Central memory CD8-positive, alpha-beta T cell (primary cell): ENCODE measurements at regions not wholly inside any gene's neighbourhood (a gene's known extent, or its start where the extent isn't known, plus 50 kb on each side); places are given as distances from the start of the nearest gene placed in this dataset.
"Not testable (repeated sequence)": the region's sequence is repeated elsewhere in the genome, so short reads cannot be mapped to it uniquely, and the experiment has no call there.

ENCODE experiments used
- ATAC-seq: fragments of 150-1000 bp; cut with Tn5 transposase; replicated peaks from 2 replicates; pipeline ENCODE4 v1.10.0; 2022; ENCODE audit warnings: mild to moderate bottlenecking, moderate FRiP score, moderate number of reproducible peaks; ENCODE audit not compliant: poor library complexity, severe bottlenecking; ENCODE audit errors: extremely low read depth
- DNase-seq, 2 donors: peaks; one replicate each; pipeline ENCODE4 v3.0.0; 2021; ENCODE audit warnings: low spot score in 2 of 2
- H3K27ac Mint-ChIP-seq: one replicate; pipeline ENCODE4 v1.8.0; 2022; ENCODE audit warnings: low read depth, mild to moderate bottlenecking, moderate library complexity, mixed read lengths
- H3K27me3 Mint-ChIP-seq: one replicate; pipeline ENCODE4 v1.8.0; 2022; ENCODE audit warnings: mixed read lengths
- H3K36me3 Mint-ChIP-seq: one replicate; pipeline ENCODE4 v1.8.0; 2022; ENCODE audit warnings: mild to moderate bottlenecking, moderate library complexity, mixed read lengths; ENCODE audit not compliant: insufficient read depth
- H3K4me1 Mint-ChIP-seq: one replicate; pipeline ENCODE4 v1.8.0; 2022; ENCODE audit warnings: mixed read lengths
- H3K4me3 Mint-ChIP-seq: one replicate; pipeline ENCODE4 v1.8.0; 2022; ENCODE audit warnings: mild to moderate bottlenecking, moderate library complexity, mixed read lengths
- H3K9me3 Mint-ChIP-seq: one replicate; pipeline ENCODE4 v1.8.0; 2022; ENCODE audit warnings: mixed read lengths

GRCh38 chr5:156189628-156190027, 137.3 kb upstream of the SGCD start:
- H3K9me3 Mint-ChIP-seq, result no peaks in the 10 kb centered on the region
- no peaks in the 10 kb centered on the region for H3K27me3 Mint-ChIP-seq
- no peak overlapping the region for H3K4me3 Mint-ChIP-seq
- DNase-seq (no peak), ATAC-seq (no peak)
- peaks cover 3% of the 10 kb centered on the region for H3K36me3 Mint-ChIP-seq
- H3K27ac Mint-ChIP-seq, result no peak overlapping the region
- no peaks in the 10 kb centered on the region for H3K4me1 Mint-ChIP-seq

GRCh38 chr5:156191547-156191946, 135.4 kb upstream of the SGCD start:
- Mint-ChIP-seq H3K4me3 (no peak overlapping the region), H3K27ac (no peak overlapping the region), H3K9me3 (no peaks in the 10 kb centered on the region), H3K4me1 (no peaks in the 10 kb centered on the region), H3K27me3 (no peaks in the 10 kb centered on the region), H3K36me3 (peaks cover 2% of the 10 kb centered on the region)
- no peak for ATAC-seq
- DNase-seq, result no peak

GRCh38 chr5:156197042-156197635, 129.8 kb upstream of the SGCD start:
- no peaks in the 10 kb centered on the region for H3K9me3 Mint-ChIP-seq
- no peaks in the 10 kb centered on the region for H3K27me3 Mint-ChIP-seq
- ATAC-seq (no peak), DNase-seq (no peak)
- no peak overlapping the region for H3K4me3 Mint-ChIP-seq
- H3K4me1 Mint-ChIP-seq, result no peaks in the 10 kb centered on the region
- H3K36me3 Mint-ChIP-seq, result no peaks in the 10 kb centered on the region
- H3K27ac Mint-ChIP-seq, result no peak overlapping the region

GRCh38 chr5:156199045-156199444, 127.9 kb upstream of the SGCD start:
- no peaks in the 10 kb centered on the region for H3K9me3 Mint-ChIP-seq
- no peaks in the 10 kb centered on the region for H3K4me1 Mint-ChIP-seq
- no peaks in the 10 kb centered on the region for H3K36me3 Mint-ChIP-seq
- no peaks in the 10 kb centered on the region for H3K27me3 Mint-ChIP-seq
- DNase-seq, result no peak
- H3K27ac Mint-ChIP-seq, result no peak overlapping the region
- H3K4me3 Mint-ChIP-seq, result no peak overlapping the region
- ATAC-seq, result no peak

GRCh38 chr5:156200938-156201787, 125.8 kb upstream of the SGCD start:
- DNase-seq, result no peak
- Mint-ChIP-seq H3K27ac (no peak overlapping the region), H3K4me1 (no peaks in the 10 kb centered on the region), H3K27me3 (no peaks in the 10 kb centered on the region), H3K36me3 (no peaks in the 10 kb centered on the region), H3K9me3 (no peaks in the 10 kb centered on the region), H3K4me3 (no peak overlapping the region)
- no peak for ATAC-seq

- Mint-ChIP-seq H3K27me3 (no peaks in the 10 kb centered on the region), H3K36me3 (no peaks in the 10 kb centered on the region)
- no peak for DNase-seq
Observed at GRCh38 chr5:156201788-156202403, 125.1 kb upstream of the SGCD start.

DNA sequence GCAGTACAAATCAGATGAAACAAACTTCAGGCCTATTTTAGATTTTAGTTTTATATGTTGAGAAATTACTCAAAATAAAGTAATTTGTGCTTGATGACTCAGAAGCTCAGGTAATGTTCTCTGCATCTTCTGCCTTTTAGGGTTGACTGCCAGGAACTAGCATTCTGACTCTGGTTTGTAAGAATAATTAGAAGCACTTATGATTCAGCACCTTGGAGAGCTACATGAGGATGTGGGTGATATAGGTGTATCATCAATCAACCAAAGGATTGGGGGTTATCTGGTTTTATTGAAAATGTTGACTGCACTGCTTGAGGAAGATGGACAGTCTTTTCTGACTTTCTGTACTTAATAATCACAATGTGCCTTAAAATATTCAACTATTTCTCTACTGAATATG, 118.7 kb upstream of the SGCD start:
- no peak for DNase-seq
- Mint-ChIP-seq H3K27ac (no peak overlapping the region), H3K4me1 (no peaks in the 10 kb centered on the region), H3K36me3 (peaks cover 2% of the 10 kb centered on the region), H3K4me3 (no peak overlapping the region), H3K9me3 (peaks cover 6% of the 10 kb centered on the region), H3K27me3 (no peaks in the 10 kb centered on the region)
- ATAC-seq, result no peak

More at GRCh38 chr5:156201788-156202403, 125.1 kb upstream of the SGCD start:
- H3K9me3 Mint-ChIP-seq, result no peaks in the 10 kb centered on the region
- no peak for ATAC-seq
- H3K4me1 Mint-ChIP-seq, result no peaks in the 10 kb centered on the region
- no peak overlapping the region for H3K27ac Mint-ChIP-seq
- no peak overlapping the region for H3K4me3 Mint-ChIP-seq

DNA sequence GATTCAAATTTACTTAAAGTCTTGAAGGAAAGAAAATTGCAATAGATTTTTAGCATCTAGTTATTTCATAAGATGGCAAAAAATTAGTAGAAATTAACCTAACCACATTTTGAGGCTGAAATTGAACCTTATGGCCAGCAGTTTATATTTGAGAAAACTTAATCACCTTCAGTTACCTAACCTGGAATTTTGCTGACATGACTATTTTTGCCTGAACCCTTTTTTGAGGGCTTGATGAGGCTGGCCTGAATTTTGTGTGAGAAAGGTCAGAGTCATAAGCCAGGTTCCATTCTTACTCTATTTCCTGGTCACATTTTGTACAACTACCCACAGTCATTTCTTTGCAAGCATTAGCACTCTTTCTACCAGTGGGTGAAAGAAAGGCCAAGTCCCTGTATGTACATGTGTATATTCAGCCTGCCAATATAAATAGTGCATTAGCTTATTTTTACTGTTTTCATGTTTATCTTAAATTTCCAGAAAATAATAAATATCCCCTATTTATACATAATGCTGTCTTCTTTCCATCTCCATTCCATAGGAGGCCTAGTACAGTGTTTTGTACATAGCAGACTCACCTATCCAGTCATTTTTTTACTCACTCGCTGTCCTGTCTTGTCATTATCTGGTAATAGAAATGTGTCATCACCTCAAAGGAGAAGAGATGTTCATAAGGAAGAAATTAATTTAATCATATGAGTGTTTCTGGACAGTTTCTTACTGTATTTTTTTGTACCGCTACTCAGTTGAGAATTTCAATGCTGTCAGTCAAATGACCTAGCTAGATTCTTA, 108.4 kb upstream of the SGCD start:
- Mint-ChIP-seq H3K4me3 (no peak overlapping the region), H3K27ac (no peak overlapping the region), H3K4me1 (no peaks in the 10 kb centered on the region), H3K9me3 (peaks cover 4% of the 10 kb centered on the region), H3K27me3 (no peaks in the 10 kb centered on the region), H3K36me3 (no peaks in the 10 kb centered on the region)
- DNase-seq, result no peak
- ATAC-seq, result no peak

DNA sequence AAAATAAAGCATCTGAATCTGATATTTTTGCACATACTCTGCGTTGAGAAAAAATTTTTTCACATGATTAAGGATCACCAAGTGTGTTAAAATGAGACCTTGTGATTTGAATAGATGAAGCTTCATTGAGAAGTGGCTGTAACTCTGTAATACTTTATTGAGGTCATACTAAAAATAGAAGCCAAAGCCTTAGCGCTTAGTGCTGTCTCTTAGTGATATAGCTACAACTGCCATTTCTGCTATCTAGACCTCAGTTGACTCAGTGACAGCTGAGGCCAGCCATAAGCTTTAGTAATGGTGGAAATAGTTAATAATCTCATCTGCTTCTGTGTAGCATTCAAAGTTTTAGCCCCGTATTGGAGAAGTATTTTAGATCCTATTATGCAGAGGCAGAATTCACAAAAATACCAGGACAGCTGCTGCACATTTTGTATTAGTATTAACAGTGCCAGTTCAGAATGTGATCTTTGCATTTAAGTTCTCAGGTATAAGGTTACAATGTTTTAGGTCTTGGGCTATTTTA, 107.4 kb upstream of the SGCD start:
- ATAC-seq, result no peak
- DNase-seq, result no peak
- H3K27me3 Mint-ChIP-seq, result no peaks in the 10 kb centered on the region
- H3K36me3 Mint-ChIP-seq, result no peaks in the 10 kb centered on the region
- H3K4me1 Mint-ChIP-seq, result no peaks in the 10 kb centered on the region
- no peak overlapping the region for H3K27ac Mint-ChIP-seq
- no peak overlapping the region for H3K4me3 Mint-ChIP-seq
- no peaks in the 10 kb centered on the region for H3K9me3 Mint-ChIP-seq

DNA sequence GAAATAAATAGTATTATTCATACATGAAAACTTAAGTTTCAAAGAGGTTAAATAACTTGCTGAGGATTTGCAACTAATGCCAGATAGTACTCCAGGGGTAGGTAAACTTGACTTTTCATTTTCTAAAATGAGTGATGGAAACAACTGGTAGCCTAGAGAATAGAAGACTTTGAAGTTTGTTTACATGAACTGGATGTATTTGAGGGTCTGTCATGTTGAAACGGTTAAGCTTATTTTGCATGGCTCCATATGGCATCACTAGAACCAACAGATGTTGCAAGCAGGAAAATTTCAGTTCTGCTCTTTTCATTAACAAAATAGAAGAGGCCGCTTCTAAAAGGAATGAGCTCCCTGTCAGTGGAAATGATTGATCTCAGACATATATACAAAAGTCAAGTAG, 105.1 kb upstream of the SGCD start:
- no peak overlapping the region for H3K27ac Mint-ChIP-seq
- no peak for ATAC-seq
- H3K9me3 Mint-ChIP-seq, result no peaks in the 10 kb centered on the region
- H3K4me1 Mint-ChIP-seq, result no peaks in the 10 kb centered on the region
- H3K27me3 Mint-ChIP-seq, result no peaks in the 10 kb centered on the region
- DNase-seq, result no peak
- no peaks in the 10 kb centered on the region for H3K36me3 Mint-ChIP-seq
- no peak overlapping the region for H3K4me3 Mint-ChIP-seq

GRCh38 chr5:156223547-156223946, 103.4 kb upstream of the SGCD start:
- DNase-seq, result no peak
- Mint-ChIP-seq H3K27ac (no peak overlapping the region), H3K36me3 (no peaks in the 10 kb centered on the region), H3K27me3 (no peaks in the 10 kb centered on the region), H3K4me3 (no peak overlapping the region), H3K4me1 (no peaks in the 10 kb centered on the region), H3K9me3 (no peaks in the 10 kb centered on the region)
- ATAC-seq, result no peak

GRCh38 chr5:156226485-156226884, 100.5 kb upstream of the SGCD start:
- not testable (repeated sequence) for H3K4me3 Mint-ChIP-seq, H3K27ac Mint-ChIP-seq, DNase-seq, H3K4me1 Mint-ChIP-seq, H3K9me3 Mint-ChIP-seq, ATAC-seq, H3K36me3 Mint-ChIP-seq
- H3K27me3 Mint-ChIP-seq, result peaks cover 19% of the 10 kb centered on the region
